WTC11 (cell line): ENCODE measurements at regions not wholly inside any gene's neighbourhood (a gene's known extent, or its start where the extent isn't known, plus 50 kb on each side); places are given as distances from the start of the nearest gene placed in this dataset.

Source experiments
- ATAC-seq: fragments of 200-7000 bp; cut with Tn5 transposase; 2 replicates; pipeline ENCODE4 v1.10.0; 2021; ENCODE audit warnings: mild to moderate bottlenecking, moderate library complexity
- CTCF ChIA-PET: fragments of 300-600 bp; sonication (Branson Sonifier 250); formaldehyde crosslinking; loops from one replicate; lab custom pipeline; 2021; ENCODE audit warnings: antibody characterized with exemption; lab: Charles Lee
- POLR2A ChIA-PET: fragments of 350-600 bp; sonication (Branson Sonifier 250); formaldehyde crosslinking; loops from one replicate; lab custom pipeline; 2021; ENCODE audit warnings: antibody characterized with exemption; lab: Charles Lee
- DNase-seq: peaks from one replicate; pipeline ENCODE4 v3.0.0; 2021; ENCODE audit warnings: low spot score
- H3K27ac Mint-ChIP-seq: 2 replicates; pipeline ENCODE4 v1.8.0; 2021; ENCODE audit warnings: mixed read lengths
- H3K27me3 Mint-ChIP-seq: 2 replicates; pipeline ENCODE4 v1.8.0; 2021; ENCODE audit warnings: low read depth, mild to moderate bottlenecking, moderate library complexity, mixed read lengths
- H3K36me3 Mint-ChIP-seq: 2 replicates; pipeline ENCODE4 v1.8.0; 2021; ENCODE audit warnings: mixed read lengths
- H3K4me1 Mint-ChIP-seq: 2 replicates; pipeline ENCODE4 v1.8.0; 2022; ENCODE audit warnings: mixed read lengths
- H3K4me3 Mint-ChIP-seq: 2 replicates; pipeline ENCODE4 v1.8.0; 2021; ENCODE audit warnings: mild to moderate bottlenecking, moderate library complexity, mixed read lengths
- H3K9me3 Mint-ChIP-seq: 2 replicates; pipeline ENCODE4 v1.8.0; 2021; ENCODE audit warnings: mixed read lengths
- CBFB ChIP-seq: sonication (generic); formaldehyde crosslinking; IDR thresholded peaks from 2 replicates; pipeline ENCODE4 v1.8.1; 2022; ENCODE audit warnings: mild to moderate bottlenecking, low read depth, missing genetic modification reagents
- CREM ChIP-seq: sonication (generic); formaldehyde crosslinking; IDR thresholded peaks from 2 replicates; pipeline ENCODE4 v1.8.1; 2022; ENCODE audit warnings: mild to moderate bottlenecking, missing genetic modification reagents, moderate library complexity
- ETV6 ChIP-seq: sonication (generic); formaldehyde crosslinking; IDR thresholded peaks from 2 replicates; pipeline ENCODE4 v1.8.1; 2022; ENCODE audit warnings: mild to moderate bottlenecking, missing genetic modification reagents
- GRHL2 ChIP-seq: fragments of 250-450 bp; sonication (Bioruptor Pico); IDR thresholded peaks from 2 replicates; pipeline ENCODE4 v1.8.0; 2022; ENCODE audit warnings: mild to moderate bottlenecking, moderate library complexity; ENCODE audit not compliant: insufficient replicate concordance, severe bottlenecking
- GTF2I ChIP-seq: fragments of 250-450 bp; sonication (Bioruptor Pico); conservative IDR thresholded peaks from 2 replicates; pipeline ENCODE4 v1.4.0; 2021; ENCODE audit warnings: mild to moderate bottlenecking
- KAT7 ChIP-seq: sonication (generic); formaldehyde crosslinking; IDR thresholded peaks from 2 replicates; pipeline ENCODE4 v1.8.1; 2023; ENCODE audit warnings: missing genetic modification reagents, mild to moderate bottlenecking, borderline replicate concordance
- MXD4 ChIP-seq: fragments of 250-450 bp; sonication (Bioruptor Pico); IDR thresholded peaks from 2 replicates; pipeline ENCODE4 v1.8.0; 2021; ENCODE audit warnings: mild to moderate bottlenecking, moderate library complexity, borderline replicate concordance
- NR1H2 ChIP-seq: sonication (generic); formaldehyde crosslinking; IDR thresholded peaks from 2 replicates; pipeline ENCODE4 v1.9.0; 2021; ENCODE audit warnings: mild to moderate bottlenecking, moderate library complexity, missing genetic modification reagents
- PRRX2 ChIP-seq: fragments of 250-450 bp; sonication (Bioruptor Pico); IDR thresholded peaks from 2 replicates; pipeline ENCODE4 v1.8.0; 2021; ENCODE audit warnings: mild to moderate bottlenecking
- TCF7 ChIP-seq: sonication (generic); formaldehyde crosslinking; IDR thresholded peaks from 2 replicates; pipeline ENCODE4 v1.8.0; 2022; ENCODE audit warnings: mild to moderate bottlenecking, low read depth, missing genetic modification reagents, moderate library complexity
- ZNF232 ChIP-seq: sonication (generic); formaldehyde crosslinking; IDR thresholded peaks from 2 replicates; pipeline ENCODE4 v1.8.0; 2022; ENCODE audit warnings: mild to moderate bottlenecking, missing genetic modification reagents
- ZNF423 ChIP-seq: fragments of 250-450 bp; sonication (Bioruptor Pico); IDR thresholded peaks from 2 replicates; pipeline ENCODE4 v2.1.2; 2022; ENCODE audit warnings: mild to moderate bottlenecking, moderate library complexity
- TF ChIP-seq, protein P1 (sequence below): sonication (generic); formaldehyde crosslinking; IDR thresholded peaks from 2 replicates; pipeline ENCODE4 v1.8.0; 2022; ENCODE audit warnings: mild to moderate bottlenecking, missing genetic modification reagents
- TF ChIP-seq, protein P2 (sequence below): fragments of 250-450 bp; sonication (Bioruptor Pico); conservative IDR thresholded peaks from 2 replicates; pipeline ENCODE4 v1.9.0; 2021; ENCODE audit warnings: mild to moderate bottlenecking
- TF ChIP-seq, protein P3 (sequence below): sonication (generic); formaldehyde crosslinking; IDR thresholded peaks from 2 replicates; pipeline ENCODE4 v1.8.1; 2022; ENCODE audit warnings: missing genetic modification reagents, borderline replicate concordance
- TF ChIP-seq, protein P4 (sequence below): sonication (generic); formaldehyde crosslinking; IDR thresholded peaks from 2 replicates; pipeline ENCODE4 v1.8.0; 2023; ENCODE audit warnings: missing genetic modification reagents
- TF ChIP-seq, protein P5 (sequence below): sonication (generic); formaldehyde crosslinking; IDR thresholded peaks from 2 replicates; pipeline ENCODE4 v1.8.0; 2022; ENCODE audit warnings: mild to moderate bottlenecking, missing genetic modification reagents
- TF ChIP-seq, protein P6 (sequence below): sonication (generic); formaldehyde crosslinking; conservative IDR thresholded peaks from 2 replicates; pipeline ENCODE4 v1.8.1; 2023; ENCODE audit warnings: mild to moderate bottlenecking, low read depth, missing genetic modification reagents, moderate library complexity
- TF ChIP-seq, protein P7 (sequence below): sonication (generic); formaldehyde crosslinking; IDR thresholded peaks from 2 replicates; pipeline ENCODE4 v1.8.1; 2023; ENCODE audit warnings: mild to moderate bottlenecking, missing genetic modification reagents, borderline replicate concordance

DNA sequence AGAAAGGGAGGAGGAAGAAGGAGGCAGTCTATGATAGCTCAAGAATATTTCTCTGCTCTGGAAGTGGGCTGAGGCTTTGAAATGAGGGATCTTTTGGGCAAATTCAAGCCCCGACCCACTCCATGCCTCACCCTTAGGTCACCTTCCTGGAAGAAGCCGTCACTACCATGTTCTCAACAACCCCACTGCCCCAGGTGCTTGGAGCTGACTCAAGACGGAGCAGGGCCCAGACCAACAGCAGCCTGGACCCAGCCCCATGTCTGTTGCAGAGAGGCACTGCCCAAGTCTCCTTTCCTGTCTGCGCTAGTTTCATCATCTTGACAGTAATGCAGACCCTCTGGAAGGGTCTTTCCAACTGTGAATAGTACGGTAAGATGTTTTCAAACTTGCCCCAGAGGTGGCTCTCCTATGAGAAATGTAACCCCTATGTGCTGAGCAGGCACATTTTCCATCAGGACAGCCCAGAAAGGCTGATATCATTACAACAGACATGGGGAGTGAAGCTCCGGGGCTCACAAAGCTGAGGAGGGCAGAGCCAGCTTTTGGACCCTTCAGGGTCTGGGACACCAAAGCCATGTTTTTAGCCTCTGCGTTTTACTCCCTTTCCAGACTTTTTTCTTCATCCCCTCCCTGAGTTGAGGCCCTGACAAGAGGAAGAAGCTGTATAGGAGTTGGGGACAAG lies 128.2 kb upstream of the LARP1 start:
- no peak for DNase-seq
- H3K36me3 Mint-ChIP-seq: no peaks in the 10 kb centered on the region
- CTCF ChIA-PET: interaction anchor here (0.7 to 2.2 kb wide), 5 partner anchors 13 to 555 kb away, joined by 3 to 8 read pairs (median 3); no protein-coding TSS in a partner anchor
- POLR2A ChIA-PET: interaction anchor here (0.6 kb wide), 1 partner anchor 216 kb away, joined by 4 read pairs; no protein-coding TSS in a partner anchor
- H3K9me3 Mint-ChIP-seq: no peaks in the 10 kb centered on the region
- H3K4me3 Mint-ChIP-seq: no peak overlapping the region
- H3K27ac Mint-ChIP-seq: no peak overlapping the region
- H3K27me3 Mint-ChIP-seq: peaks cover 2% of the 10 kb centered on the region; the same call in 1 of the 2 replicates
- TF ChIP-seq ETV6 (CRISPR knock-in tag): no peak
- no peak for TF ChIP-seq CBFB (CRISPR knock-in tag)
- TF ChIP-seq, all 79 proteins: peak for 0
- ATAC-seq: no peak
- peaks cover 2% of the 10 kb centered on the region; the same call in 1 of the 2 replicates for H3K4me1 Mint-ChIP-seq

DNA sequence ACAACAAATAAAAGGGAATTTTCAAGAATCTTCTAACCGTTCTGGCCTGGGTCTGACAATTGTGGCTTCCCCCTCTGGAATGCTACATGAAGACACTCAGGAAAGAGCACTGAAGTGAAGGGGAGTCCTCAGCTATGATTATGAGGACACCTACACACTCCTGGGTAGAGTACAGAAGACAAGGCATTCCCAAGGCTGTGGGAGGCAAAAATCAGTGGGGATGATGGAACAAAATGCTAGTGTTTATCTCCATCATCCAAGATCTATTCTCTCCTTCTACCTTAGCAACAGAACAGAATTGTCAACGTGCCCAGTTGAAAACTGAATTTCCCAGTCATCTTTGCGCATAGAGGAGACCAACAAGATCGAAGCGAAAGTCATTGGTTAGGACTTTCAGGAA lies 130.1 kb upstream of the LARP1 start:
- Mint-ChIP-seq H3K9me3 (no peaks in the 10 kb centered on the region), H3K4me1 (peaks cover 2% of the 10 kb centered on the region; the same call in 1 of the 2 replicates), H3K27me3 (peaks cover 5% of the 10 kb centered on the region), H3K36me3 (no peaks in the 10 kb centered on the region), H3K4me3 (no peak overlapping the region), H3K27ac (no peak overlapping the region)
- no peak for ATAC-seq
- DNase-seq: no peak
- POLR2A ChIA-PET: no interaction called here
- CTCF ChIA-PET: interaction anchor here (0.6 kb wide), 1 partner anchor 15 kb away, joined by 3 read pairs; no protein-coding TSS in a partner anchor
- TF ChIP-seq ZNF423 (CRISPR knock-in tag) (no peak), PRRX2 (CRISPR knock-in tag) (no peak), KAT7 (no peak), ETV6 (CRISPR knock-in tag) (no peak), TCF7 (CRISPR knock-in tag) (no peak), GRHL2 (CRISPR knock-in tag) (no peak), NR1H2 (CRISPR knock-in tag) (no peak), GTF2I (CRISPR knock-in tag) (no peak), MXD4 (CRISPR knock-in tag) (no peak), CREM (CRISPR knock-in tag) (no peak), ZNF232 (CRISPR knock-in tag) (no peak)
- TF ChIP-seq, protein P1, sequence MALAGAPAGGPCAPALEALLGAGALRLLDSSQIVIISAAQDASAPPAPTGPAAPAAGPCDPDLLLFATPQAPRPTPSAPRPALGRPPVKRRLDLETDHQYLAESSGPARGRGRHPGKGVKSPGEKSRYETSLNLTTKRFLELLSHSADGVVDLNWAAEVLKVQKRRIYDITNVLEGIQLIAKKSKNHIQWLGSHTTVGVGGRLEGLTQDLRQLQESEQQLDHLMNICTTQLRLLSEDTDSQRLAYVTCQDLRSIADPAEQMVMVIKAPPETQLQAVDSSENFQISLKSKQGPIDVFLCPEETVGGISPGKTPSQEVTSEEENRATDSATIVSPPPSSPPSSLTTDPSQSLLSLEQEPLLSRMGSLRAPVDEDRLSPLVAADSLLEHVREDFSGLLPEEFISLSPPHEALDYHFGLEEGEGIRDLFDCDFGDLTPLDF (CRISPR knock-in tag): no peak
- TF ChIP-seq, protein P2, sequence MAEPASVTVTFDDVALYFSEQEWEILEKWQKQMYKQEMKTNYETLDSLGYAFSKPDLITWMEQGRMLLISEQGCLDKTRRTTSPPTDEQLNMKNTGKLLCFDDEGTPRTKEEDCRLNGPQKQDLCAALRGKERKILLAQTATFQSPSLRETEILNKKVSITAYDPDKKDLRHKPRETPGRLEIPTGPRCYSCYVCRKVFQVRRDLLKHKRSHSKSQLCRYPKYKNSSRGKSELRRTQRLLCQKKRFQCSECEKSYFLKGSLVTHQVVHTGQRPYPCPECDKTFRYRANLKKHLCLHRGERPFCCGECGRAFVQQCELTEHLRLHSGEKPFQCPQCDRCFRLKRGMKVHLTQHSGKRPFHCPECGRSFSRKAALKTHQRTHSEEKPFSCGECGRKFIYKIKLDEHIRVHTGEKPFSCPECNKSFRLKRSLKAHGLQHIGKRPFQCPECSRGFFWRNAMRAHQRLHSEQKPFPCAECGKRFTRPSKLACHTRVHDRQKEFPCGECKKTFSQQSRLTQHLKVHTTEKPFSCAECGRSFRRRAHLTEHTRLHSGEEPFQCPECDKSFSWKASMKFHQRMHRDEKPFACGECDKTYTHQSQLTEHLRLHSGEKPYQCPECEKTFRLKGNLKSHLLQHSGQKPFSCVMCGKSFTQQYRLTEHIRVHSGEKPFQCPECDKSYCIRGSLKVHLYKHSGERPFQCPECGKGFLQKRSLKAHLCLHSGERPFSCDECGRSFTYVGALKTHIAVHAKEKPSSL: no peak
- TF ChIP-seq, protein P3, sequence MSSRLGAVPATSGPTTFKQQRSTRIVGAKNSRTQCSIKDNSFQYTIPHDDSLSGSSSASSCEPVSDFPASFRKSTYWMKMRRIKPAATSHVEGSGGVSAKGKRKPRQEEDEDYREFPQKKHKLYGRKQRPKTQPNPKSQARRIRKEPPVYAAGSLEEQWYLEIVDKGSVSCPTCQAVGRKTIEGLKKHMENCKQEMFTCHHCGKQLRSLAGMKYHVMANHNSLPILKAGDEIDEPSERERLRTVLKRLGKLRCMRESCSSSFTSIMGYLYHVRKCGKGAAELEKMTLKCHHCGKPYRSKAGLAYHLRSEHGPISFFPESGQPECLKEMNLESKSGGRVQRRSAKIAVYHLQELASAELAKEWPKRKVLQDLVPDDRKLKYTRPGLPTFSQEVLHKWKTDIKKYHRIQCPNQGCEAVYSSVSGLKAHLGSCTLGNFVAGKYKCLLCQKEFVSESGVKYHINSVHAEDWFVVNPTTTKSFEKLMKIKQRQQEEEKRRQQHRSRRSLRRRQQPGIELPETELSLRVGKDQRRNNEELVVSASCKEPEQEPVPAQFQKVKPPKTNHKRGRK: no peak
- TF ChIP-seq, protein P4, sequence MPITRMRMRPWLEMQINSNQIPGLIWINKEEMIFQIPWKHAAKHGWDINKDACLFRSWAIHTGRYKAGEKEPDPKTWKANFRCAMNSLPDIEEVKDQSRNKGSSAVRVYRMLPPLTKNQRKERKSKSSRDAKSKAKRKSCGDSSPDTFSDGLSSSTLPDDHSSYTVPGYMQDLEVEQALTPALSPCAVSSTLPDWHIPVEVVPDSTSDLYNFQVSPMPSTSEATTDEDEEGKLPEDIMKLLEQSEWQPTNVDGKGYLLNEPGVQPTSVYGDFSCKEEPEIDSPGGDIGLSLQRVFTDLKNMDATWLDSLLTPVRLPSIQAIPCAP (CRISPR knock-in tag): no peak
- TF ChIP-seq, protein P5, sequence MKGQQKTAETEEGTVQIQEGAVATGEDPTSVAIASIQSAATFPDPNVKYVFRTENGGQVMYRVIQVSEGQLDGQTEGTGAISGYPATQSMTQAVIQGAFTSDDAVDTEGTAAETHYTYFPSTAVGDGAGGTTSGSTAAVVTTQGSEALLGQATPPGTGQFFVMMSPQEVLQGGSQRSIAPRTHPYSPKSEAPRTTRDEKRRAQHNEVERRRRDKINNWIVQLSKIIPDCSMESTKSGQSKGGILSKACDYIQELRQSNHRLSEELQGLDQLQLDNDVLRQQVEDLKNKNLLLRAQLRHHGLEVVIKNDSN: no peak
- TF ChIP-seq, protein P6, sequence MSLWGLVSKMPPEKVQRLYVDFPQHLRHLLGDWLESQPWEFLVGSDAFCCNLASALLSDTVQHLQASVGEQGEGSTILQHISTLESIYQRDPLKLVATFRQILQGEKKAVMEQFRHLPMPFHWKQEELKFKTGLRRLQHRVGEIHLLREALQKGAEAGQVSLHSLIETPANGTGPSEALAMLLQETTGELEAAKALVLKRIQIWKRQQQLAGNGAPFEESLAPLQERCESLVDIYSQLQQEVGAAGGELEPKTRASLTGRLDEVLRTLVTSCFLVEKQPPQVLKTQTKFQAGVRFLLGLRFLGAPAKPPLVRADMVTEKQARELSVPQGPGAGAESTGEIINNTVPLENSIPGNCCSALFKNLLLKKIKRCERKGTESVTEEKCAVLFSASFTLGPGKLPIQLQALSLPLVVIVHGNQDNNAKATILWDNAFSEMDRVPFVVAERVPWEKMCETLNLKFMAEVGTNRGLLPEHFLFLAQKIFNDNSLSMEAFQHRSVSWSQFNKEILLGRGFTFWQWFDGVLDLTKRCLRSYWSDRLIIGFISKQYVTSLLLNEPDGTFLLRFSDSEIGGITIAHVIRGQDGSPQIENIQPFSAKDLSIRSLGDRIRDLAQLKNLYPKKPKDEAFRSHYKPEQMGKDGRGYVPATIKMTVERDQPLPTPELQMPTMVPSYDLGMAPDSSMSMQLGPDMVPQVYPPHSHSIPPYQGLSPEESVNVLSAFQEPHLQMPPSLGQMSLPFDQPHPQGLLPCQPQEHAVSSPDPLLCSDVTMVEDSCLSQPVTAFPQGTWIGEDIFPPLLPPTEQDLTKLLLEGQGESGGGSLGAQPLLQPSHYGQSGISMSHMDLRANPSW (CRISPR knock-in tag): no peak
- TF ChIP-seq, protein P7, sequence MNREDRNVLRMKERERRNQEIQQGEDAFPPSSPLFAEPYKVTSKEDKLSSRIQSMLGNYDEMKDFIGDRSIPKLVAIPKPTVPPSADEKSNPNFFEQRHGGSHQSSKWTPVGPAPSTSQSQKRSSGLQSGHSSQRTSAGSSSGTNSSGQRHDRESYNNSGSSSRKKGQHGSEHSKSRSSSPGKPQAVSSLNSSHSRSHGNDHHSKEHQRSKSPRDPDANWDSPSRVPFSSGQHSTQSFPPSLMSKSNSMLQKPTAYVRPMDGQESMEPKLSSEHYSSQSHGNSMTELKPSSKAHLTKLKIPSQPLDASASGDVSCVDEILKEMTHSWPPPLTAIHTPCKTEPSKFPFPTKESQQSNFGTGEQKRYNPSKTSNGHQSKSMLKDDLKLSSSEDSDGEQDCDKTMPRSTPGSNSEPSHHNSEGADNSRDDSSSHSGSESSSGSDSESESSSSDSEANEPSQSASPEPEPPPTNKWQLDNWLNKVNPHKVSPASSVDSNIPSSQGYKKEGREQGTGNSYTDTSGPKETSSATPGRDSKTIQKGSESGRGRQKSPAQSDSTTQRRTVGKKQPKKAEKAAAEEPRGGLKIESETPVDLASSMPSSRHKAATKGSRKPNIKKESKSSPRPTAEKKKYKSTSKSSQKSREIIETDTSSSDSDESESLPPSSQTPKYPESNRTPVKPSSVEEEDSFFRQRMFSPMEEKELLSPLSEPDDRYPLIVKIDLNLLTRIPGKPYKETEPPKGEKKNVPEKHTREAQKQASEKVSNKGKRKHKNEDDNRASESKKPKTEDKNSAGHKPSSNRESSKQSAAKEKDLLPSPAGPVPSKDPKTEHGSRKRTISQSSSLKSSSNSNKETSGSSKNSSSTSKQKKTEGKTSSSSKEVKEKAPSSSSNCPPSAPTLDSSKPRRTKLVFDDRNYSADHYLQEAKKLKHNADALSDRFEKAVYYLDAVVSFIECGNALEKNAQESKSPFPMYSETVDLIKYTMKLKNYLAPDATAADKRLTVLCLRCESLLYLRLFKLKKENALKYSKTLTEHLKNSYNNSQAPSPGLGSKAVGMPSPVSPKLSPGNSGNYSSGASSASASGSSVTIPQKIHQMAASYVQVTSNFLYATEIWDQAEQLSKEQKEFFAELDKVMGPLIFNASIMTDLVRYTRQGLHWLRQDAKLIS (CRISPR knock-in tag): no peak
